ENCODE measurements at regions not wholly inside any gene's neighbourhood (a gene's known extent, or its start where the extent isn't known, plus 50 kb on each side); places are given as distances from the start of the nearest gene placed in this dataset.

DNA sequence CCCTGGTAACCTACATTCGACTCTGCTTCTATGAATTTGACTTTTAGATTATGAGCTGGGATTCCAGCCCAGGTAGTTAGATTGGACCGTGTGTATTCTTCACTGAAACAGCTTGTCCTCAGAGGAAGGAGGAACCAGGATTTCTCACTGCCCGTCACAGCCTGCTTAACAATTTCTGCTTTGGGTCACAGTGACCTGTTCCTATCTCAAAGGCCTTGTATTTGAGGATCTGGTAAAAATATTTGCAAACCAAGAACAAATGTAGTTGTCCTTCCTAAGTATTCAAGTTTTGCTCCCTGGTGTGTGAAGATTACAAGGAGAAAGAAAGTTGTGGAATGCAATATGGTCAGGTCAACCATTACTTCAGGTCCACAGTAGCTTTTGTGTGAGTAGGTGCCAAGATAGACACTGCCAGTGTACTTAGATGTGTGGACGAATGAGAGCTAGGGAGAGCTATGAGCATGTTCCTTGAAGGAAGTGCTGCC is 55.1 kb downstream of the KIF4B start:
- in situ Hi-C loops (cut with HindIII; ENCODE audit: low sequenced_read_pairs): no loop called here

DNA sequence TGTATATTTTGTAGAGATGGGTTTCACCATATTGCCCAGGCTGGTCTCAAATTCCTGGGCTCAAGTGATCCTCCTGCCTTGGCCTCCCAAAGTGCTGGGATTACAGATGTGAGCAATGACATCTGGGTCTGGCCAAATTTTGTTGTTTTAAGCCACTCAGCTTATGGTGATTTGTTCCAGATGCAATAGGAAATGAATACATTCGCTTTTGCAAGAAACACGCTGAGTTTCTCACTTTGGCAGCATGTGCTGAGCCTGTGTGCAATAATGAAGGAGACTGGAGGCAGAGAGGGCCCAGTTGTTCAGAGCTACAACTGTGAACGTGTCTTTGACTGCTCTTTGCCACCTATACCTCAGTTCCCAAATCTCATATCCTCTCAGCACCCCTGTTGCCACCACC is 56.4 kb downstream of the KIF4B start:
- in situ Hi-C loops (cut with HindIII; ENCODE audit: low sequenced_read_pairs): no loop called here

DNA sequence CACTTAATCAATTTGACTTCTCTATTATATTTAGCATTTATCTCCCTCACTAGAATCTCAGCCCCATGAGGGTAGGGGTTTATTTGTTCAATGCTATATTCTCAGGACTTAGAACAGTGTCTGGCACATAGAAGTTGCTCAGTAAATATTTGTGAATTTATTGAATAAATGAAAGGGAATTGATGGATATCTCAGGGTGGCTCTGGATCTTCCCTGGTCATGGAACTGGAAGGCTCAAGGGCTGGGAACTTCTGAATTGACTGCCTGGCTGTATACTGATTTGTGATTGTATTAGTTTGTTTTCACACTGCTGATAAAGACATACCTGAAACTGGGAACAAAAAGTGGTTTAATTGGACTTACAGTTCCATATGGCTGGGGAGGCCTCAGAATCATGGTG is 57.2 kb downstream of the KIF4B start:
- in situ Hi-C loops (cut with HindIII; ENCODE audit: low sequenced_read_pairs): no loop called here

DNA sequence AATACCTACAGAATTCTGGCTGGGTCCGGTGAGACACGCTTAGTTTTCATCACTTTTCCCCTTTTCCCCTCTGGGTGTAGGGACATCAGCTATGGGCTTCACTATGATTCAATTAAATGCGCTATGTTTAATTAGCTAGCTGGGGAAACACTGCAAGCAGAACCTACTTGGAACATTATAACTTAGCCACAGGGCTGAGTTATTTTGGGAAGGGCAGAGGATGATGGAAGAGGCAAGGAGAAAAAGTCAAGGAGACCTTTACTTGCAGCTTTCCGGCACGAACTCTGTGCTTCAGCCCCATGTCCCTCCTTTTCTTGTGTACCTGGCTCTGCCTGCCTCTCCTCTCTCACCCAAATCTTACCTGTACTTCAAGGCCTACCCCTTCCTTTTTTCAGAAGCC is 62.8 kb downstream of the KIF4B start:
- in situ Hi-C loops (cut with HindIII; ENCODE audit: low sequenced_read_pairs): no loop called here

DNA sequence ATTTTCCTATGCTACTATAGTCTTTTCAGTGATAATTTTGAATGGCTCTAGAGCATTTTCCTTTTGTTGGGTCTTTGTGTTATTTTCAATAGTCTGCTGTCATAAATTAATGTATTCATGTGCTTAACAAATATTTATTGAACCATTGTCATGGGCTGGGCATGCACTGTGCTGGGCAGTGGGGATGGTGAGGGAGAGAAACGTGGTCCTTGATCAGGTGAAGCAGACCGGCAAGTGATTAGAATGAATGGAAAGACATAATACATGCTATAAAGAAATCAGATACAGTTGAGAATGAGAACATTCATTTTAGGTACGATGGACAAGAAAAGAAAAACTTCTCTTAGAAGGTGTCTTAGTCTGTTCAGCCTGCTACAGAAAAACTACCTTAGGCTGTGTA is 66.1 kb downstream of the KIF4B start:
- in situ Hi-C loops (cut with HindIII; ENCODE audit: low sequenced_read_pairs): no loop called here

GRCh38 chr5:155080721-155081120 is 67.2 kb downstream of the KIF4B start:
- in situ Hi-C loops (cut with HindIII; ENCODE audit: low sequenced_read_pairs): no loop called here

DNA sequence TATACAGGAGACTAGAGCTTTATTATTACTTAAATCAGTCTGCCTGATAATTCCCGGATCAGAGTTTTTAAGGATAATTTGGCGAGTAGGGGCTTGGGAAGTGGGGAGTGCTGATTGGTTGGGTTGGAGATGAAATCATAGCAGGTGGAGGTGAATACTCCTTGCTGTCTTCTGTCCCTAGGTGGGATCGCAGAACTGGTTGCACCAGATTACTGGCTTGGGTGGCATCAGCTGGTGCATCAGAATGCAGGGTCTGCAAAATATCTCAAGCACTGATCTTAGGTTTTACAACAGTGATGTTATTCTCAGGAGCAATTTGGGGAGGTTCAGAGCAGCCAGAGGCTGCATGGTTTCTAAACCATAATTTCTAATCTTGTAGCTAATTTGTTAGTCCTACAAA is 68.1 kb downstream of the KIF4B start:
- in situ Hi-C loops (cut with HindIII; ENCODE audit: low sequenced_read_pairs): no loop called here

- in situ Hi-C loops (cut with HindIII; ENCODE audit: low sequenced_read_pairs): no loop called here
Observed at GRCh38 chr5:155082401-155082800, 68.8 kb downstream of the KIF4B start.

DNA sequence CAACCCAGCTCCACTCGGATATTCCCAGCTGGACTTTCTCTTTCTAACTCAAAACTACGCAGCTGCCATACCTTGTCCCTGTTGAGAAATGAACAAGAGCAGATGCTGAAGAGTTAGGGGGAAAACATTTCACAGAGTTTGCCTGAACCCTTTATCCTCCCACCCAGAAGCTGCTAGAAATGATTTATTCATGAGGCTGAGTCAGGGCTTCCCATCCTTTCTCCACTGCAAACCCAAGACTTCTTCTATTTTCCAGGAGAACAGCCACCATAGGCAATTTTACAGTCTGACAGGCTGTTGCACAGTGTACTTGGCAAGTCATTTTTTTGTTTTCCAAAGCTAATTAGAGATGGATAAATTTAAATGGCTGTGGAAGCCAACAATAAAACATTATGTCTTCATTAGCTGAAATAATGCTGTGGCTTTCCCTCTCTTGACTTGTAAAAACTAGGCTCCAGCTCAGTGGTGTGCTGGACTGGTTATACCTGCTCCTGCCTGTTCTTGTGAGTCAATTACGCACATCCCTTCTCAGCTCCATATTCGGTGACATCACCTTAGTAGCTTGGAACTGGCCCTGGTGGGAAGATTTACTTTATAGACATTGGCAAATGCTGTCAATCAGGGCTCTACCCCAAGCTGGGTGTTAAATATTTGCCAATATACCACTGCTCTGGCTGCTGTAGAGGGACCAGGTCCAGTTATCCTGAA is 71.9 kb downstream of the KIF4B start:
- in situ Hi-C loops (cut with HindIII; ENCODE audit: low sequenced_read_pairs): no loop called here

- in situ Hi-C loops (cut with HindIII; ENCODE audit: low sequenced_read_pairs): no loop called here
Observed at GRCh38 chr5:155087036-155087435, 73.5 kb downstream of the KIF4B start.

- in situ Hi-C loops (cut with HindIII; ENCODE audit: low sequenced_read_pairs): no loop called here
Observed at GRCh38 chr5:155088811-155089210, 75.3 kb downstream of the KIF4B start.

GRCh38 chr5:155089643-155090042 is 76.1 kb downstream of the KIF4B start:
- in situ Hi-C loops (cut with HindIII; ENCODE audit: low sequenced_read_pairs): no loop called here

DNA sequence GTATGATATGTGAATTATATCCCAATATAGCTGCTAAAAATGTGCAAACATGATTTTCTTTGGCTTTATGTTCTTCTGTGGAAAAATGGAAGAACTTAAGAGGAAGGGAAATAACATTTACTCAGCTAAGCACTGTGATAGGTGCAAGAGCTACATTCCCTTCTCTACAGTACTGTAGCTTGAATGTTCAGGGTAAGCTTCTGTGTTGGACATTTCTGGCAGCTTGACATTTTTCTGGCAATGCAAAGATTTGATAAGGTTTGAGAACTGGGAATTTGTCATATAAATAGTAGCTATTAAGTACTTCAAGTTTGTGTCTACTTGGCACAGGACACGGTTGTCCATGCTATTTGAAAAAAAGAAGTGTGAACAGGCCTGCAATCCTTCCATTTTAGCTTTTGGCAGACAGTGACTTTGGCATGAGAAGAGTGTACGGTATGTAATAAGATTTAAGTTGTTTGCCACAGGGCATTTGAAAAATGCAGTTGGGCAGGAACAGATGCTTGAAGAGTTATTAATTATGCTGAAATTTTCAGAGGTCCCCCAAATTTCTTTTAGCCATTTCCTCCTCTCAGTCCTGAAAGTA is 77.6 kb downstream of the KIF4B start:
- in situ Hi-C loops (cut with HindIII; ENCODE audit: low sequenced_read_pairs): no loop called here

GRCh38 chr5:155091768-155092717 is 78.5 kb downstream of the KIF4B start:
- in situ Hi-C loops (cut with HindIII; ENCODE audit: low sequenced_read_pairs): no loop called here

GRCh38 chr5:155094455-155094854 is 80.9 kb downstream of the KIF4B start:
- in situ Hi-C loops (cut with HindIII; ENCODE audit: low sequenced_read_pairs): no loop called here

- in situ Hi-C loops (cut with HindIII; ENCODE audit: low sequenced_read_pairs): no loop called here
Observed at GRCh38 chr5:155097995-155098394, 84.4 kb downstream of the KIF4B start.

GRCh38 chr5:155098433-155098832 is 84.9 kb downstream of the KIF4B start:
- in situ Hi-C loops (cut with HindIII; ENCODE audit: low sequenced_read_pairs): no loop called here

DNA sequence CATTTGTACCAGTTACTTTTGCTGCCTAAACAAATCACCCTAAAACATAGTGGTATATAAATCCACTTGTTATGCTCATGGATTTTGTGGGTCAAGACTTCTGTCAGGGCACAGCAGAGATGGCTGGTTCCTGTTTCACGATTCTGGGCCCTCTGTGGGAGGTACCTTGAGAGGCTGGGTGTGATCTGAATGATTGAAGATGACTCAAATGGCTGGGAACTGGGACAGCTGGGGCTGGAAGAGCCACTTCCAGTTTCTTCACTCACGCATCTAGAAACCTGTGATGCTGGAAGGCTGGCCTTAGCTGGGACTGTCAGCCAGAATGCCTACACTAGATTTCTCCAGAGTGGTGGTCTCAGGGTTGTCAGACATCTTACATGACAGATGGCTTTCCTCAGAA is 88.1 kb downstream of the KIF4B start:
- in situ Hi-C loops (cut with HindIII; ENCODE audit: low sequenced_read_pairs): no loop called here

GRCh38 chr5:155103146-155103545 is 89.6 kb downstream of the KIF4B start:
- in situ Hi-C loops (cut with HindIII; ENCODE audit: low sequenced_read_pairs): no loop called here

DNA sequence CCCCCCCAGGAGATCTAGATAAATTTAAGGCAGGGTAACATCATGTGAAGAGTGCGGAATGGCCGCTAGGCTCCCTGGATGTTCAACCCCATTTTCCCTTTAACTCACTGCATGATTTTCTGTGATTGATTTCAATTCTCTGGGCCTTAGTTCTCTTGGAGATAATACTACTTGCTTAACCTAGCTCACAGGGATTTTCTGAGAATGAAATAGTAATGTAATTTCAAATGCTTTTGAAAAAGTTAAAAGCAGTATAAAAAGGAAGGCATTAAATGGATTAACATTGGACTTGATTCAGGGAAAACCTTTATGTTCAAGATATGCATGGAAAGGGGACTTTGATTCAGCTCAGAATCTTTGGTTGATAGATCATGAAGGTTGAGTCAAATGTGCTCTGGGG is 90.9 kb downstream of the KIF4B start:
- in situ Hi-C loops (cut with HindIII; ENCODE audit: low sequenced_read_pairs): no loop called here

DNA sequence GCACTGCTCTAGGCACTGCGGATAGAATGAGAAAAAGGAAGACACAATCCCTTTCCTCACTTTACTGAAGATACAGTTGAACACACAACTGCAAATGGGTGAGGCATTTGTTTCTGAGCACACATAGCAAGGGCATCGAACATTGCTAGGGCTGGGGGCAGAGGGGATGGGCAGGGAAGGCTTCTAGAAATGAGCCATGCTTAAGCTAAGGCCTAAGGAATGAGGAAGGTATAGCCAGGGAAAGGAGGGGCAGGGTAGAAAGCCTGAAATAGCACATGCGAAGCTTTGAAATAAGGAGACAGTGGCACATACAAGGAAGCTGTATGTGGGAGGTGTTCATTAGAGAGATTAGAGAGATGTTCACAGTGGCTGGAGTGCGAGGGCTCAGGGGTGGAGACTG is 92.7 kb downstream of the KIF4B start:
- in situ Hi-C loops (cut with HindIII; ENCODE audit: low sequenced_read_pairs): no loop called here

GRCh38 chr5:155113888-155114287 is 100.3 kb downstream of the KIF4B start:
- in situ Hi-C loops (cut with HindIII; ENCODE audit: low sequenced_read_pairs): no loop called here

All from endothelial cell of hepatic sinusoid (primary cell).